ENCODE measurements at regions not wholly inside any gene's neighbourhood (a gene's known extent, or its start where the extent isn't known, plus 50 kb on each side); places are given as distances from the start of the nearest gene placed in this dataset.

DNA sequence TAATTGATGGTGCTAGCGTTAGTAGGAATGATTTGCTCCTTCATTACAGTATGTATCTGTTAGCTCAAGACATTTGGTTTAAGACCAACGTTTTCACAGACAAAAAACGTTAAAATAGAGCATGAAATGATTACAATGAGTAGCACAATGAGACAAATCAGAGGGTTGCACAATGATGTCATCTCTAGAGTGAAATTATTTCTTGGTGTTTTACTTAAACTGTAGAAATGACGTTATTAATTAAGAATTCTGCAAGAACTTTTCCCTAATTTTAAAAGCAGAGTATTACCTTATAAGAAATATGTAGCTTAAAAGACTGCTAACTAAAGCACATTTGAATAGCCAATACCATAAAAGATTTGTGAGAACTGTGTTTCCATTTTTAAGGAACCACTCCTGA lies 373.4 kb upstream of the KIF2B start:
- Mint-ChIP-seq H3K27ac (ENCODE audit: unreplicated experiment) (no peak overlapping the region), H3K4me1 (ENCODE audit: low read depth, unreplicated experiment) (no peaks in the 10 kb centered on the region), H3K27me3 (ENCODE audit: insufficient read depth, unreplicated experiment) (no peaks in the 10 kb centered on the region), H3K9me3 (ENCODE audit: unreplicated experiment) (no peaks in the 10 kb centered on the region), H3K36me3 (ENCODE audit: insufficient read depth, unreplicated experiment) (no peaks in the 10 kb centered on the region), H3K4me3 (ENCODE audit: unreplicated experiment) (no peak overlapping the region)
- no peaks in the 10 kb centered on the region for H3K27me3 ChIP-seq (replicated peaks; ENCODE audit: control insufficient read depth, insufficient read depth, low read length)
- CTCF ChIA-PET: no interaction called here
- H3K4me3 ChIP-seq (ENCODE audit: low read depth, low read length): no peak overlapping the region
- POLR2A ChIA-PET: no interaction called here
- no peak for DNase-seq
- no TSS peak for BruUV-seq (replicated peaks)
- H3K9me3 ChIP-seq: 0 out of 2 replicates have a peak, but pooled peaks cover 2% of the 10 kb centered on the region
- H3K4me1 ChIP-seq: no peaks in the 10 kb centered on the region
- intact Hi-C loops (cut with micrococcal nuclease; ENCODE audit: unreplicated experiment): no loop called here
- TF ChIP-seq, protein P1, sequence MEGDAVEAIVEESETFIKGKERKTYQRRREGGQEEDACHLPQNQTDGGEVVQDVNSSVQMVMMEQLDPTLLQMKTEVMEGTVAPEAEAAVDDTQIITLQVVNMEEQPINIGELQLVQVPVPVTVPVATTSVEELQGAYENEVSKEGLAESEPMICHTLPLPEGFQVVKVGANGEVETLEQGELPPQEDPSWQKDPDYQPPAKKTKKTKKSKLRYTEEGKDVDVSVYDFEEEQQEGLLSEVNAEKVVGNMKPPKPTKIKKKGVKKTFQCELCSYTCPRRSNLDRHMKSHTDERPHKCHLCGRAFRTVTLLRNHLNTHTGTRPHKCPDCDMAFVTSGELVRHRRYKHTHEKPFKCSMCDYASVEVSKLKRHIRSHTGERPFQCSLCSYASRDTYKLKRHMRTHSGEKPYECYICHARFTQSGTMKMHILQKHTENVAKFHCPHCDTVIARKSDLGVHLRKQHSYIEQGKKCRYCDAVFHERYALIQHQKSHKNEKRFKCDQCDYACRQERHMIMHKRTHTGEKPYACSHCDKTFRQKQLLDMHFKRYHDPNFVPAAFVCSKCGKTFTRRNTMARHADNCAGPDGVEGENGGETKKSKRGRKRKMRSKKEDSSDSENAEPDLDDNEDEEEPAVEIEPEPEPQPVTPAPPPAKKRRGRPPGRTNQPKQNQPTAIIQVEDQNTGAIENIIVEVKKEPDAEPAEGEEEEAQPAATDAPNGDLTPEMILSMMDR (IDR thresholded peaks at IDR 0.05; ENCODE audit: insufficient read depth in 1 of 2, low read depth in 1 of 2, low read length in 1 of 2, severe bottlenecking in 1 of 2, unreplicated experiment in 1 of 2): no peak
- H3K36me3 ChIP-seq (ENCODE audit: control insufficient read depth, insufficient read depth, low read length): no peaks in the 10 kb centered on the region

DNA sequence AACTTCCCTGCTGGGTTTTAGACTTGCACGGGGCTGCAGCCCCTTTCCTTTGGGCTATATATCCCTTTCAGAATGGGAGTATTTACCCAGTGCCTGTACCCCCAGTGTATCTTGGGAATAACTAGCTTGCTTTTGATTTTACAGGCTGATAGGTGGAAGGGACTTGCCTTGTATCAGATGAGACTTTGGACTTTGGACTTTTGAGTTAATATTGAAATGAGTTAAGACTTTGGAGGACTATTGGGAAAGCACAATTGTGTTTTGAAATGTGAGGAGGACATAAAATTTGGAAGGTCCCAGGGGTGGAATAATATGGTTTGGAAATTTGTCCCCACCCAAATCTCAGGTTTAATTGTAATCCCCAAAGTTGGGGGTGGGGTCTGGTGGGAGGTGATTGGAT lies 393.8 kb upstream of the KIF2B start:
- POLR2A ChIA-PET: no interaction called here
- H3K36me3 ChIP-seq (ENCODE audit: control insufficient read depth, insufficient read depth, low read length): no peaks in the 10 kb centered on the region
- peaks cover 38% of the 10 kb centered on the region for H3K9me3 Mint-ChIP-seq (ENCODE audit: unreplicated experiment)

GRCh38 chr17:53426505-53426904 lies 396.2 kb upstream of the KIF2B start:
- Mint-ChIP-seq H3K36me3 (ENCODE audit: insufficient read depth, unreplicated experiment) (peaks cover 6% of the 10 kb centered on the region), H3K27me3 (ENCODE audit: insufficient read depth, unreplicated experiment) (peaks cover 3% of the 10 kb centered on the region), H3K4me3 (ENCODE audit: unreplicated experiment) (no peak overlapping the region), H3K4me1 (ENCODE audit: low read depth, unreplicated experiment) (peaks cover 10% of the 10 kb centered on the region), H3K9me3 (ENCODE audit: unreplicated experiment) (peaks cover 38% of the 10 kb centered on the region), H3K27ac (ENCODE audit: unreplicated experiment) (no peak overlapping the region)
- intact Hi-C loops (cut with micrococcal nuclease; ENCODE audit: unreplicated experiment): no loop called here
- BruUV-seq (replicated peaks): no TSS peak
- no peak for DNase-seq
- TF ChIP-seq, protein P1 (IDR thresholded peaks at IDR 0.05; ENCODE audit: insufficient read depth in 1 of 2, low read depth in 1 of 2, low read length in 1 of 2, severe bottlenecking in 1 of 2, unreplicated experiment in 1 of 2): no peak
- Histone ChIP-seq H3K4me1 (peaks cover 16% of the 10 kb centered on the region; the same call in 1 of the 2 replicates), H3K36me3 (ENCODE audit: control insufficient read depth, insufficient read depth, low read length) (no peaks in the 10 kb centered on the region), H3K4me3 (ENCODE audit: low read depth, low read length) (no peak overlapping the region), H3K27me3 (replicated peaks; ENCODE audit: control insufficient read depth, insufficient read depth, low read length) (no peaks in the 10 kb centered on the region), H3K9me3 (peaks cover 12% of the 10 kb centered on the region)
- ChIA-PET POLR2A (no interaction called here), CTCF (no interaction called here)

More for the DNA sequence above, 393.8 kb upstream of the KIF2B start:
- Histone ChIP-seq H3K4me1 (peaks cover 16% of the 10 kb centered on the region; the same call in 1 of the 2 replicates), H3K27me3 (replicated peaks; ENCODE audit: control insufficient read depth, insufficient read depth, low read length) (no peaks in the 10 kb centered on the region), H3K9me3 (peaks cover 12% of the 10 kb centered on the region), H3K4me3 (ENCODE audit: low read depth, low read length) (no peak overlapping the region)
- CTCF ChIA-PET: no interaction called here
- TF ChIP-seq, protein P1 (IDR thresholded peaks at IDR 0.05; ENCODE audit: insufficient read depth in 1 of 2, low read depth in 1 of 2, low read length in 1 of 2, severe bottlenecking in 1 of 2, unreplicated experiment in 1 of 2): no peak
- Mint-ChIP-seq H3K4me3 (ENCODE audit: unreplicated experiment) (no peak overlapping the region), H3K4me1 (ENCODE audit: low read depth, unreplicated experiment) (peaks cover 10% of the 10 kb centered on the region), H3K27ac (ENCODE audit: unreplicated experiment) (no peak overlapping the region), H3K36me3 (ENCODE audit: insufficient read depth, unreplicated experiment) (peaks cover 6% of the 10 kb centered on the region), H3K27me3 (ENCODE audit: insufficient read depth, unreplicated experiment) (peaks cover 3% of the 10 kb centered on the region)
- BruUV-seq (replicated peaks): no TSS peak
- DNase-seq: no peak
- intact Hi-C loops (cut with micrococcal nuclease; ENCODE audit: unreplicated experiment): no loop called here

Data from Caco-2 (cell line).